Fibroblast of pulmonary artery (primary cell): ENCODE measurements at regions not wholly inside any gene's neighbourhood (a gene's known extent, or its start where the extent isn't known, plus 50 kb on each side); places are given as distances from the start of the nearest gene placed in this dataset.

Source experiments
- DNase-seq: peaks from one replicate; pipeline ENCODE4 v3.0.0-alpha.2; 2010; ENCODE audit warnings: low read depth
- H3K4me3 ChIP-seq: replicated peaks from 2 replicates; pipeline ENCODE4 v1.5.1; 2011; ENCODE audit warnings: low read depth, mild to moderate bottlenecking, control low read depth, low read length, moderate library complexity
- TF ChIP-seq, protein P1 (sequence below): IDR thresholded peaks from 2 replicates; pipeline ENCODE4 v1.5.1; 2011; ENCODE audit warnings: mild to moderate bottlenecking, control low read depth, low read length, inconsistent platforms; ENCODE audit errors: missing control alignments

DNA sequence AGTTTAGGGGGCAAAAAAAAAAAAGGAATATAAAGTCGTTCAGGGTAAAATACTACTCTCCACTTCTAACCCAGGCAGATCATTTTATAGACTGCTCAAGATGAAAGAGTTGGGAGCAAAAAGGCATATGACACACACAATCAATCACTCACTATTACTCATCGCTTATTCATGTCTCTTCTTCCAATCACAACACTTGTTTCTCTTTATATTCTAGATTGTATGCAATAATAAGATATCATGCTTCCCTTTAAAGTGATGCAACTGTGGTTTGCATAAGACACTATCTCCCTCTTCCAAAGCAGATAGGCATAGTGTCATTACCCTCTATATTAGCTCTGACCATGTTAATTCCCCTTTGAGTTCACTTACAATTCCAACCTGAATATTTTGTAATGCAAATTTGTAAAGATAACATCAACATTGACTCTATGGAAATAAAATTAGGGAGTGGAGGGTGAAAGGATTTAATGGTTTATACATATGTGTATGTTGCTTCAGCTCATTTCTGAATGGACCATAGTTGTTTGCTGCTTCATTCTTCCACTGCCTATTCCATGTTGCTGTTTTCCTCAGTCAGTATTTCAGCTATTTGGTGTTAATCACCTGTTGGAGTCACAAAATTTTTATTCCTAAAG, 154.9 kb upstream of the EPHA5 start:
- no peak overlapping the region for H3K4me3 ChIP-seq
- DNase-seq = peak; percentile 34
- TF ChIP-seq, protein P1, sequence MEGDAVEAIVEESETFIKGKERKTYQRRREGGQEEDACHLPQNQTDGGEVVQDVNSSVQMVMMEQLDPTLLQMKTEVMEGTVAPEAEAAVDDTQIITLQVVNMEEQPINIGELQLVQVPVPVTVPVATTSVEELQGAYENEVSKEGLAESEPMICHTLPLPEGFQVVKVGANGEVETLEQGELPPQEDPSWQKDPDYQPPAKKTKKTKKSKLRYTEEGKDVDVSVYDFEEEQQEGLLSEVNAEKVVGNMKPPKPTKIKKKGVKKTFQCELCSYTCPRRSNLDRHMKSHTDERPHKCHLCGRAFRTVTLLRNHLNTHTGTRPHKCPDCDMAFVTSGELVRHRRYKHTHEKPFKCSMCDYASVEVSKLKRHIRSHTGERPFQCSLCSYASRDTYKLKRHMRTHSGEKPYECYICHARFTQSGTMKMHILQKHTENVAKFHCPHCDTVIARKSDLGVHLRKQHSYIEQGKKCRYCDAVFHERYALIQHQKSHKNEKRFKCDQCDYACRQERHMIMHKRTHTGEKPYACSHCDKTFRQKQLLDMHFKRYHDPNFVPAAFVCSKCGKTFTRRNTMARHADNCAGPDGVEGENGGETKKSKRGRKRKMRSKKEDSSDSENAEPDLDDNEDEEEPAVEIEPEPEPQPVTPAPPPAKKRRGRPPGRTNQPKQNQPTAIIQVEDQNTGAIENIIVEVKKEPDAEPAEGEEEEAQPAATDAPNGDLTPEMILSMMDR = no peak

DNA sequence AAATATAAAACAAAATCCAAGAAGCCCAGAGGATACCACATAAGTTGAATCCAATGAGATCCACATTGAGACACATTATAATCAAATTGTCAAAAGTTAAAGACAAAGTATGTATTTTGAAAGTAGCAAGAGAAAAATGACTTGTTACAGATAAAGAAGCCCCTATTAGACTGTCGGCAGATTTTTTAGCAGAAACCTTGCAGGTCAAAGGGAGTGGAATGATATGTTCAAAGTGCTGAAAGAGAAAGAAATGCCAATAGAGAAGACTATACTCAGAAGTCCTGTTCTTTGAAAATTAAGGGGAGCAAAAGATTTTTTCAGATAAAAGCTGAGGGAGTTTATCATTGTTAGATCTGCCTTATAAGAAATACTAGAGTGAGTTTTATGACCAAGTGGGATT, 148.9 kb upstream of the EPHA5 start:
- TF ChIP-seq, protein P1 = no peak
- H3K4me3 ChIP-seq = no peak overlapping the region
- no peak for DNase-seq

DNA sequence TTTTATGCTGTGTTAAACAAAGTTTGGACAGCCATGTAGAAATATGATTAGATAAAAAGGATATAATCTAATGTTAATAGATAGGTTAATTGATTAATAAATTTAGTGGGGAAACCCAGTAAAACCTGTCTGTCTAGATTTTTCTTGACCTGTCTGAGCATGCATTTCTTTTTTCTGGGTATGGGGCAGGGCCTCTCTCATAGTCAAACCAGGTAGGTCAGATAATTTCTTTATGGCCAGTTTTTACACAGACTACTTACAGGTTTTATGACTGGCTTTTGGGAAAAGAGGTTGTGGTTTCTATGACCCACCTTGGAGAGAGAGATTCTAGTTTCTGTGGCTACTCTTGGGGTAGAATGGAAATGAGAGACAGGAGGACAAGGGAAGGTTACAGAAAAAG, 135.6 kb upstream of the EPHA5 start:
- no peak for DNase-seq
- H3K4me3 ChIP-seq = no peak overlapping the region
- TF ChIP-seq, protein P1 = no peak

DNA sequence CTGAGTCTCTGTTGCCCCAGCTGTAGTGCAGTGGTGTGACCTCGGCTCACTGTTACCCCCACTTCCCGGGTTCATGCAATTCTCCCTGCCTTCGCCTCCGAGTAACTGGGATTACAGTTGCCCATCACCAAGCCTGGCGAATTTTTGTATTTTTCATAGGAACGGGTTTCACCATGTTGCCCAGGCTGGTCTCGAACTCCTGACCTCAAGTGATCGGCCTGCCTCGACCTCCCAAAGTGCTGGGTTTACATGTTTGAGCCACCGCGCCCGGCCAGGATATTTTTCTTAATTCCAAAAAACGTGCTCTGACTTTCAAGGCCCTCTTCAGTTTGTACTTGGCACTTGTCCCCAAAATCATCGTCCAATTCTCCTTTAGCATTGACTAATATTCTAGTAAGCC, 129.2 kb upstream of the EPHA5 start:
- DNase-seq = no peak
- no peak overlapping the region for H3K4me3 ChIP-seq
- TF ChIP-seq, protein P1 = no peak

DNA sequence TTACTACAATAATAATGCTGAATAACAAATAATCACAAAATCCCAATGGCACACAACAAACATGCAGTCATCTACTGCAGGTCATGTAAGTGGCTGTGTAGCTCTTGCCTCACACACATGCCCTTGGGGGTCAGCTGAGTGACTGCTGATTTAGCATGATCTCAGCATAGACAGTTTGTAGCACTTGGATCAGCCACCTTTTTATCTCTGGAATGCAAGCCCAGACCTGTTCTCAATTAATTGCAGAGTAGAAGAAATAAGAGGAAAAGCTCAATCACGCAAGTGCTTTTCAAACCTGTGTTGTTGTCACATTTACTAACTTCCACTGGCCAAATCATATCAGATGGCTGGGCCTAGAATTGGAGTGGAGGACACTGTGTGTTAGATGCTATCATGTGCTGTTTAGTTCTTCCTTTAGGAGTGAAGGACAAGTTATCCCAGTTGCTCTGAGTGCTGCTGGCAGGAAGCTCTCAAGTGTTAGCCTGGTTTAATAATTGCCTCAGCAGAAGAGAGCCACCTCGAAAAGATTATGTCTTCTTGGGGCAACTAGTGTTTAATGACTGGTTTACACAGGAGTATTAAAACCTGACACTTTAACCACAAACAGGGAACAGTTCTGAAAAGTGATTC, 128.3 kb upstream of the EPHA5 start:
- no peak overlapping the region for H3K4me3 ChIP-seq
- no peak for DNase-seq
- TF ChIP-seq, protein P1 = no peak

DNA sequence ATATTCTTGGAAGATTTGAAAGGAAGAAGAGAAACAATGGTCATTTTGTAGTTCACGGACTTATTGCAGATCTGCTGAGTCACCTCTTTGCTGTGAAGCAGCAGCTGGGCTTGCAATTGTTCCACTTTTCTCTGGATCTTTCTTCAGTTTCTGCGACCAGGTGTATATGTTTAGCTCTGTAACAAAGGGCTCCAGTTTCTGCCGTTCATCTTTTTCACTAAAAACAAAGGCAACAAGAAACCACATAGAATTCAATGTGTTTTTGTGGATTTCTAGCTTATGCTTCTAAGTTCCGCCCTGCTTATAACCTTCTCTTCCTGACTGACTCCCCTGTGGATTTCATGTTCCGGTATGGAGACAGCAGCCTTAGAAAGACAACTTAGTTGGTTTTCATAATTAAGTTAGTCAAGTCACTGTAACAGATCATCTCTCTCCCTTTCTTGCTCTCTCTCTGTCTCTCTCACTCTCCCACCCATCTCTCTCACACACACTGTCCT, 121.6 kb upstream of the EPHA5 start:
- TF ChIP-seq, protein P1 = no peak
- peak; percentile 67 for DNase-seq
- H3K4me3 ChIP-seq = no peak overlapping the region
